Endothelial cell of umbilical vein (primary cell): ENCODE measurements at regions not wholly inside any gene's neighbourhood (a gene's known extent, or its start where the extent isn't known, plus 50 kb on each side); places are given as distances from the start of the nearest gene placed in this dataset.

ENCODE experiments used
- CTCF ChIP-seq, 2 donors: IDR thresholded peaks; 1 replicate in 1 of 2; 2 replicates in 1 of 2; pipeline ENCODE4 v1.5.1; 2011; ENCODE audit warnings: low read length in 2 of 2, mild to moderate bottlenecking in 2 of 2, moderate library complexity in 2 of 2, control low read depth in 1 of 2, inconsistent platforms in 1 of 2, low read depth in 1 of 2; ENCODE audit not compliant: insufficient read depth in 1 of 2; ENCODE audit errors: extremely low read depth in 1 of 2
- POLR2A ChIP-seq: IDR thresholded peaks from 2 replicates; pipeline ENCODE4 v1.6.1; 2012; ENCODE audit warnings: low read depth, mild to moderate bottlenecking, control low read depth, low read length

DNA sequence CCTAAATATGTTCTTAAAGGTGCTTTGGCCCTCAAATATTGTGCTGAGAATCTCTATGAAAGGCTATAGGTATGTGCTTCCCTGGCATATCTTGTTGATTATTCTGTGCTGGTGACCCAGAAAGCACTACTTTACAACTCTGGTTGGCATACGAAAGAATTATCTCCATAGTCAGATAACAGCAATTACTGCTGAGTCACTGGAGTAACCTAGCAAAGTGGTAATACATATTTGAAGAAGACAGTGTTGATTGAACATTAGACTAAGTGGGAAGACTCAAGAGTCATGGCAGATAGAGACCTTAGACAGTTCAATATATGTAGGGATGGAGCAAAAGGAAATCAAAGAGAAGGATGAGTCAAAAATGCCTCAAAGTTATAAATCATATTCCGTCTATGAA lies 1978.5 kb upstream of the LRRTM1 start:
- no peak for TF ChIP-seq CTCF (IDR thresholded peaks at IDR 0.05; ENCODE audit: extremely low read depth in 1 of 2, insufficient read depth in 1 of 2, low read depth in 1 of 2, low read length in 2 of 2)
- TF ChIP-seq POLR2A, result no peak
